ENCODE measurements at regions not wholly inside any gene's neighbourhood (a gene's known extent, or its start where the extent isn't known, plus 50 kb on each side); places are given as distances from the start of the nearest gene placed in this dataset.

GRCh38 chr18:21167641-21168377 is 56.2 kb upstream of the ROCK1 start:
- TF ChIP-seq POLR2A (IDR thresholded peaks at IDR 0.05; ENCODE audit: low read depth, low read length) (no peak), POLR2AphosphoS5 (IDR thresholded peaks at IDR 0.05; ENCODE audit: low read depth, low read length) (no peak), TAF1 (IDR thresholded peaks at IDR 0.05; ENCODE audit: borderline replicate concordance, low read depth, low read length) (no peak)

All from GM12892 (cell line).